ENCODE measurements at regions not wholly inside any gene's neighbourhood (a gene's known extent, or its start where the extent isn't known, plus 50 kb on each side); places are given as distances from the start of the nearest gene placed in this dataset.

GRCh38 chr15:35195649-35196048, 110.6 kb upstream of the NANOGP8 start:
- TF ChIP-seq CTCF (IDR thresholded peaks at IDR 0.05), result no peak
- no peak for TF ChIP-seq POLR2A (IDR thresholded peaks at IDR 0.05)
